PC-3 (cell line): ENCODE measurements at regions not wholly inside any gene's neighbourhood (a gene's known extent, or its start where the extent isn't known, plus 50 kb on each side); places are given as distances from the start of the nearest gene placed in this dataset.

Source experiments
- ATAC-seq: fragments of 200-7000 bp; cut with Tn5 transposase; 2 replicates; pipeline ENCODE4 v1.9.1; 2020; ENCODE audit warnings: mild to moderate bottlenecking, moderate library complexity
- BruUV-seq: library from RNA; stranded (reverse); fragments of 400-500 nt; replicated peaks from 2 replicates; lab custom pipeline; 2021; lab: Mats Ljungman, UMichigan
- CTCF ChIA-PET: fragments of 300-600 bp; sonication (Branson Sonifier 250); formaldehyde crosslinking; loops from one replicate; lab custom pipeline; 2022; ENCODE audit warnings: antibody characterized with exemption; lab: Charles Lee
- POLR2A ChIA-PET: fragments of 300-600 bp; sonication (Branson Sonifier 250); formaldehyde crosslinking; loops from one replicate; lab custom pipeline; 2022; ENCODE audit warnings: antibody characterized with exemption; ENCODE audit not compliant: unreplicated experiment; lab: Charles Lee
- DNase-seq: peaks from one replicate; pipeline ENCODE4 v3.0.0-alpha.2; 2015
- H2AFZ ChIP-seq: fragments of 300-600 bp; sonication (generic); 2 replicates; pipeline ENCODE4 v1.6.0; 2016; ENCODE audit warnings: antibody characterized with exemption, low read length
- H3F3A ChIP-seq: fragments of 300-600 bp; sonication (generic); one replicate; pipeline ENCODE4 v1.6.0; 2017; ENCODE audit warnings: antibody characterized with exemption, low read length, control low read depth, mild to moderate bottlenecking; ENCODE audit not compliant: unreplicated experiment
- H3K27ac ChIP-seq: fragments of 300-600 bp; sonication (generic); 2 replicates; pipeline ENCODE4 v1.5.1; 2016; ENCODE audit warnings: mild to moderate bottlenecking, low read length
- H3K27me3 ChIP-seq: fragments of 300-600 bp; sonication (generic); 2 replicates; pipeline ENCODE4 v1.6.1; 2016; ENCODE audit warnings: low read length, mixed read lengths
- H3K36me3 ChIP-seq: fragments of 300-600 bp; sonication (generic); 2 replicates; pipeline ENCODE4 v1.6.1; 2016; ENCODE audit warnings: low read depth, mixed run types, low read length, mixed read lengths
- H3K4me1 ChIP-seq: fragments of 300-600 bp; sonication (generic); 2 replicates; pipeline ENCODE4 v1.5.1; 2016; ENCODE audit warnings: low read length; ENCODE audit not compliant: insufficient read depth
- H3K4me2 ChIP-seq: fragments of 300-600 bp; sonication (generic); 2 replicates; pipeline ENCODE4 v1.6.0; 2016; ENCODE audit warnings: low read length
- H3K4me3 ChIP-seq: fragments of 300-600 bp; sonication (generic); 2 replicates; pipeline ENCODE4 v1.5.1; 2016; ENCODE audit warnings: mild to moderate bottlenecking, low read length, mixed read lengths
- H3K79me2 ChIP-seq: fragments of 300-600 bp; sonication (generic); 2 replicates; pipeline ENCODE4 v1.6.1; 2017; ENCODE audit warnings: low read length, mixed read lengths
- H3K9ac ChIP-seq: fragments of 300-600 bp; sonication (generic); 2 replicates; pipeline ENCODE4 v1.6.0; 2016; ENCODE audit warnings: mild to moderate bottlenecking, low read length
- H3K9me2 ChIP-seq: fragments of 300-600 bp; sonication (generic); replicated peaks from 2 replicates; pipeline ENCODE4 v1.6.1; 2016; ENCODE audit warnings: mixed run types, low read length, mixed read lengths
- H3K9me3 ChIP-seq: fragments of 300-600 bp; sonication (generic); 2 replicates; pipeline ENCODE4 v1.6.1; 2016; ENCODE audit warnings: low read length, mixed read lengths
- H4K20me1 ChIP-seq: fragments of 300-600 bp; sonication (generic); 2 replicates; pipeline ENCODE4 v1.6.1; 2016; ENCODE audit warnings: low read length, mixed read lengths
- EZH2 ChIP-seq: fragments of 300-600 bp; sonication (generic); IDR thresholded peaks from one replicate; pipeline ENCODE4 v1.6.1; 2017; ENCODE audit warnings: antibody characterized with exemption, mild to moderate bottlenecking, low read length; ENCODE audit not compliant: unreplicated experiment
- EZH2phosphoT487 ChIP-seq: fragments of 300-600 bp; sonication (generic); IDR thresholded peaks from 2 replicates; pipeline ENCODE4 v1.6.1; 2018; ENCODE audit warnings: mild to moderate bottlenecking, antibody characterized with exemption, low read length, borderline replicate concordance
- intact Hi-C: fragments of 100-400 bp; cut with micrococcal nuclease; formaldehyde crosslinking; loops from 2 replicates; pipeline ENCODE4 v1.9.0; 2023
- TF ChIP-seq, protein P1 (sequence below): fragments of 300-600 bp; sonication (generic); conservative IDR thresholded peaks from 2 replicates; pipeline ENCODE4 v1.5.1; 2017; ENCODE audit warnings: antibody characterized with exemption, low read depth, mild to moderate bottlenecking, low read length

DNA sequence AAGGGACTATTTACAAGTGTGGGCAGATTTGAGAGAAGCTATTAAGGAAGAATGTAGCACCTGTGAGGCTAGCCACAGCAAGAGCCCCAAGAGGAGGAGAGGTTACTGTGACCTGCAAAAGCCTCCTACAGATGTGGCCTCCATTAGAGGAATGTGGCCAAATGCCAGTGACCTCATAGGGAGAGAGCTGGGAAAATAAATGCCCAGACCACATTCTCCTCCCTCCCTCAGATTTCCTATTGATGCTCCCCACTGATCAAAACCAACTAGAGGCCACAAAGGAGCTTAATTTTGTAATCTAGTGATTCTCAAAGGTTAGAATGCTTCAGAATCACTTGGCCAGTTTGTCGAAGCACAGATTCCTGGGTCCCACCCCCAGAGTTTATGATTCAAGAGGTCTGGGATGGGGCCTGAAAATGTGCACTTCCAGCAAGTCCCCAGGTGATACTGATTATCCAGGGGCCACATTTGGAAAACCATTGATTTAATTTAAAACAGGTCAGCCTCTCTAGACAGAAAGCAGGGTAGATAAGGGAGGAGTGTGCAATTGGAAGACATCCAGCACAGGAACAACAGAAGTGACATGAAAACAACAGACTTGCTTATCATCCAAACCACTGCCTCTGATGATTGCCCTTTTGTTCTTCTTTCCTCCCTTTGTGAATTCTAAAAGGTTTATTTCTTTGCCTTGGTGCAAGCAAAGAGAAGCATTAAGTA is 61.2 kb upstream of the RBBP8 start:
- Histone ChIP-seq H3K4me2 (no peak overlapping the region), H2AFZ (no peak overlapping the region), H3K9ac (no peak overlapping the region), H3K36me3 (no peaks in the 10 kb centered on the region), H3K9me2 (no peaks in the 10 kb centered on the region), H3K4me1 (no peaks in the 10 kb centered on the region), H3K4me3 (no peak overlapping the region), H3K79me2 (no peaks in the 10 kb centered on the region), H3K27ac (no peak overlapping the region), H4K20me1 (no peaks in the 10 kb centered on the region), H3F3A (no peaks in the 10 kb centered on the region), H3K27me3 (no peaks in the 10 kb centered on the region), H3K9me3 (no peaks in the 10 kb centered on the region)
- POLR2A ChIA-PET, result interaction anchor here (0.6 kb wide), 1 partner anchor 106 kb away, joined by 5 read pairs; no protein-coding TSS in a partner anchor
- DNase-seq (no peak), ATAC-seq (no peak)
- intact Hi-C loops, result no loop called here
- no TSS peak for BruUV-seq
- no peak for TF ChIP-seq EZH2phosphoT487
- CTCF ChIA-PET, result no interaction called here

DNA sequence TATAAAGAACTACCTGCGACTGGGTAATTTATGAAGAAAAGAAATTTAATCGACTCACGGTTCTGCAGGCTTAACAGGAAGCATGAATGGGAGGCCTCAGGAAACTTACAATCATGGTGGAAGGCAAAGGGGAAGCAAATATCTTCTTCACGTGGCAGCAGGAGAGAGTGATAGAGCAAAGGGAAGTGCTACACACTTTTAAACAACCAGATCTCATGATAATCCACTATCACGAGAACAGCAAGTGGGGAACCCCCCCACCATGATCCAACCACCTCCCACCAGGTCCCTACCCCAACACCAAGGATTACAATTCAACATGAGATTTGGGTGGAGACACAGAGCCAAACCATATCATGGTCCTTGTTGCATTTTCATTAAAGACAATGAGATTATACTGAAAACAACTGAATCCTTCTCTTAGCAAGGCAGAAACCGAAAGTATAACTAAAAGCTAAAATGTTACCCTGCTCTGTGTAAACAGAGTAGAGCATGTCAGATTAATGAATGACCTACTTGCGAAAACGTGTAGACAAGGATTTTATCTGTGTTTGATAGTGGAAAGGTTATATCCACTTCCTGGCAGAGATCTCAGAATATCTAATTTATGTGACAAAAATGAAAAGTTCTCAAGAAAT is 60.1 kb upstream of the RBBP8 start:
- ATAC-seq, result no peak
- Histone ChIP-seq H3K4me1 (no peaks in the 10 kb centered on the region), H3K27ac (no peak overlapping the region), H3K36me3 (no peaks in the 10 kb centered on the region), H3K9me3 (no peaks in the 10 kb centered on the region), H2AFZ (no peak overlapping the region), H3K4me3 (no peak overlapping the region), H3F3A (no peaks in the 10 kb centered on the region), H3K9me2 (no peaks in the 10 kb centered on the region), H4K20me1 (no peaks in the 10 kb centered on the region), H3K9ac (no peak overlapping the region), H3K27me3 (no peaks in the 10 kb centered on the region), H3K4me2 (no peak overlapping the region), H3K79me2 (no peaks in the 10 kb centered on the region)
- intact Hi-C loops, result no loop called here
- no peak for DNase-seq
- CTCF ChIA-PET, result no interaction called here
- TF ChIP-seq EZH2phosphoT487 (no peak), EZH2 (no peak)
- TF ChIP-seq, protein P1, sequence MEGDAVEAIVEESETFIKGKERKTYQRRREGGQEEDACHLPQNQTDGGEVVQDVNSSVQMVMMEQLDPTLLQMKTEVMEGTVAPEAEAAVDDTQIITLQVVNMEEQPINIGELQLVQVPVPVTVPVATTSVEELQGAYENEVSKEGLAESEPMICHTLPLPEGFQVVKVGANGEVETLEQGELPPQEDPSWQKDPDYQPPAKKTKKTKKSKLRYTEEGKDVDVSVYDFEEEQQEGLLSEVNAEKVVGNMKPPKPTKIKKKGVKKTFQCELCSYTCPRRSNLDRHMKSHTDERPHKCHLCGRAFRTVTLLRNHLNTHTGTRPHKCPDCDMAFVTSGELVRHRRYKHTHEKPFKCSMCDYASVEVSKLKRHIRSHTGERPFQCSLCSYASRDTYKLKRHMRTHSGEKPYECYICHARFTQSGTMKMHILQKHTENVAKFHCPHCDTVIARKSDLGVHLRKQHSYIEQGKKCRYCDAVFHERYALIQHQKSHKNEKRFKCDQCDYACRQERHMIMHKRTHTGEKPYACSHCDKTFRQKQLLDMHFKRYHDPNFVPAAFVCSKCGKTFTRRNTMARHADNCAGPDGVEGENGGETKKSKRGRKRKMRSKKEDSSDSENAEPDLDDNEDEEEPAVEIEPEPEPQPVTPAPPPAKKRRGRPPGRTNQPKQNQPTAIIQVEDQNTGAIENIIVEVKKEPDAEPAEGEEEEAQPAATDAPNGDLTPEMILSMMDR, result no peak
- BruUV-seq, result no TSS peak
- POLR2A ChIA-PET, result no interaction called here

DNA sequence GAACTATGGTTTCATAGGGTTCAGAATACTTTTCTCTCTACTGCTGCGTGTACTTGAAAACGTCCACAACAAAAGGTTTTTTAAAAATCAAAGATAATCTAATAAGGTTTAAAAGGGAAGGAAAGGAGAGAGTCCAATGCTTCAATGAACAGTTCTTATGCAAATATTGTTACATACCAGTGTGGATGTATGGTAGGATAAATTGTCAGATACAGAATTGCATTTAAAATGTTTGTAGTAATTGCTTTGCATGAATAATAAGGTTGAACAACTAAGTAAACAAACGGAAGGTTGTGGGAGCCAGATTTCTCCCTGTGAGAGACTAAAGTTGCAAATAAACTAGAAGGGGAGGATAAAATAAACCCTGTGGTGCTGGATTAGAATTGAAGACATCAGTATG is 53.8 kb upstream of the RBBP8 start:
- no peaks in the 10 kb centered on the region for H3K27me3 ChIP-seq
- H2AFZ ChIP-seq, result no peak overlapping the region
- ATAC-seq (peak; percentile 51), DNase-seq (no peak)
- no peaks in the 10 kb centered on the region for H3K9me3 ChIP-seq
- H3K4me2 ChIP-seq, result no peak overlapping the region
- no peaks in the 10 kb centered on the region for H3K9me2 ChIP-seq
- no peaks in the 10 kb centered on the region for H3F3A ChIP-seq
- no peak overlapping the region for H3K27ac ChIP-seq
- no TSS peak for BruUV-seq
- ChIA-PET POLR2A (no interaction called here), CTCF (no interaction called here)
- no peaks in the 10 kb centered on the region for H3K79me2 ChIP-seq
- H3K4me3 ChIP-seq, result no peak overlapping the region
- no peaks in the 10 kb centered on the region for H4K20me1 ChIP-seq
- no peaks in the 10 kb centered on the region for H3K36me3 ChIP-seq
- H3K9ac ChIP-seq, result no peak overlapping the region
- TF ChIP-seq EZH2, result no peak
- TF ChIP-seq, protein P1, result no peak
- TF ChIP-seq EZH2phosphoT487, result no peak
- no peaks in the 10 kb centered on the region for H3K4me1 ChIP-seq
- intact Hi-C loops, result no loop called here
